ENCODE measurements at regions not wholly inside any gene's neighbourhood (a gene's known extent, or its start where the extent isn't known, plus 50 kb on each side); places are given as distances from the start of the nearest gene placed in this dataset.

DNA sequence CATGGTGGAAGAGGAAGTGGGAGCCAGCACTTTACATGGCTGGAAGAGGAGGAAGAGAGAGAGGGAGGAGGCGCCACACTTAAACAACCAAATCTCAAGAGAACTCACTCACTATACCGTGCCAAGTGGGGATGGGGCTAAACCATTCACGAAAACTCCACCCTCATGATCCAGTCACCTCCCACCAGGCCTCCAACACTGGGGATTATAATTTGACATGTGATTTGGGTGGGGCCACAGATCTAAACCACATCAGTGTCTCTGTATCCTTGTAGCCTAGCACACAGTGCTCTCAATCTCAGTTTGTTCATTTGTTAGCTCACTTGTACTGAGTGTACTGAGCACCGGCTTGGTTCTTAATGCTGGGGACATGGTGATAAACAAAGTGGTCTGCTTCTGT lies 228.3 kb downstream of the BUB3 start:
- no peak overlapping the region for H3K14ac ChIP-seq (ENCODE audit: low read length in 2 of 2)
- H2AFZ ChIP-seq (ENCODE audit: low read depth, low read length) = no peak overlapping the region
- no peaks in the 10 kb centered on the region for H3K36me3 ChIP-seq (ENCODE audit: control insufficient read depth in 1 of 2, insufficient read depth in 2 of 2, low read depth in 1 of 2, low read length in 2 of 2)
- H2BK120ac ChIP-seq (ENCODE audit: low read depth, low read length) = no peak overlapping the region
- no peak overlapping the region for H4K91ac ChIP-seq (ENCODE audit: low read length)
- H2AK5ac ChIP-seq (ENCODE audit: low read length, severe bottlenecking) = no peak overlapping the region
- H3K27ac ChIP-seq (ENCODE audit: low read length, poor library complexity, severe bottlenecking) = no peak overlapping the region
- no peak overlapping the region for H3K4me3 ChIP-seq (ENCODE audit: insufficient read depth in 1 of 2, low read depth in 1 of 2, low read length in 2 of 2)
- 55% methylated on average over 3 of the region's 4 CpGs for WGBS
- no peak overlapping the region for H3K18ac ChIP-seq (ENCODE audit: low read depth in 1 of 2, low read length in 2 of 2)
- H2BK5ac ChIP-seq (ENCODE audit: low read depth, low read length, poor library complexity, severe bottlenecking) = no peak overlapping the region
- peaks cover 0 to 8% of the 10 kb centered on the region in 2 experiments for H3K27me3 ChIP-seq (ENCODE audit: control insufficient read depth in 1 of 2, insufficient read depth in 1 of 2, low read length in 2 of 2)
- no peak overlapping the region for H2BK12ac ChIP-seq (ENCODE audit: low read length in 2 of 2)
- no peak overlapping the region for H4K8ac ChIP-seq (ENCODE audit: low read length)
- H3K4me1 ChIP-seq (ENCODE audit: control insufficient read depth, insufficient read depth, low read depth, low read length) = no peaks in the 10 kb centered on the region
- no peak overlapping the region for H3K4me2 ChIP-seq (ENCODE audit: low read length, poor library complexity, severe bottlenecking)
- no peak for DNase-seq
- no peak overlapping the region for H2BK15ac ChIP-seq (ENCODE audit: low read depth, poor library complexity, severe bottlenecking)
- no peak overlapping the region for H3K9ac ChIP-seq (ENCODE audit: low read length)
- no peaks in the 10 kb centered on the region for H3K79me1 ChIP-seq (replicated peaks; ENCODE audit: low read length, poor library complexity, severe bottlenecking)
- no peak overlapping the region for H3K23ac ChIP-seq (ENCODE audit: low read length in 2 of 2)
- H3K9me3 ChIP-seq (ENCODE audit: control insufficient read depth, low read length) = peaks cover 4% of the 10 kb centered on the region
- no peak overlapping the region for H3K4ac ChIP-seq (ENCODE audit: low read depth in 1 of 2, low read length in 2 of 2)

DNA sequence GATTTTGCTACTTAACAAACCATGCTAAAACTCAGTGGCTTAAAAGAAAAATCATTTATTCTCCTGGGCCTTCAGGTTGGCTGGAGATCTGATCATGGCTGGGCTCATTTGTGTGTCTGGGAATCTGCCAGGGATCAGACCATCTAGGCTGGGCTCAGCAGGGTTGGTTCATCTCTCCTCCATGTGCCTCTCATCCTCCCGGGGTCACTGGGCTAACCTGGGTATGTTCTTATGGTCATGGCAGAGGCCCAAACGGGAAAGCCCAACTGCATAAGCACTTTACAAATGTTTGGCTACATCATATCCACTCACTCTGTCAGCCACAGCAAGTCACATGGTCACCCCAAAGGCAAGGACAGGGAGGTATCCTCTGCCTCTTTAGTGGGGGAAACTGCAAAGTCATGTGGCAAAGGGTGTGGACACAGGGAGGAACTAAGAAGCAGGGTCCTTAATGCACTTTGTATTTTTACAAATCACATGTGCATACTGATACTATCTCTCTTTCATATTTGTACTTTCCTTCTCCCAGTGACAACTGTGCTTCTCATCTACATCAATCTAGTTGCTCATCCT lies 231.4 kb downstream of the BUB3 start:
- H3K4me2 ChIP-seq (ENCODE audit: low read length, poor library complexity, severe bottlenecking) = no peak overlapping the region
- no peak overlapping the region for H2BK120ac ChIP-seq (ENCODE audit: low read depth, low read length)
- H3K4ac ChIP-seq (ENCODE audit: low read depth in 1 of 2, low read length in 2 of 2) = no peak overlapping the region
- H3K27ac ChIP-seq (ENCODE audit: low read length, poor library complexity, severe bottlenecking) = no peak overlapping the region
- H2AK5ac ChIP-seq (ENCODE audit: low read length, severe bottlenecking) = no peak overlapping the region
- no peaks in the 10 kb centered on the region for H3K4me1 ChIP-seq (ENCODE audit: control insufficient read depth, insufficient read depth, low read depth, low read length)
- no peak overlapping the region for H4K91ac ChIP-seq (ENCODE audit: low read length)
- H3K14ac ChIP-seq (ENCODE audit: low read length in 2 of 2) = no peak overlapping the region
- no peak overlapping the region for H3K9ac ChIP-seq (ENCODE audit: low read length)
- no peak overlapping the region for H4K8ac ChIP-seq (ENCODE audit: low read length)
- peaks cover 0 to 5% of the 10 kb centered on the region in 2 experiments for H3K27me3 ChIP-seq (ENCODE audit: control insufficient read depth in 1 of 2, insufficient read depth in 1 of 2, low read length in 2 of 2)
- H3K18ac ChIP-seq (ENCODE audit: low read depth in 1 of 2, low read length in 2 of 2) = no peak overlapping the region
- H3K9me3 ChIP-seq (ENCODE audit: control insufficient read depth, low read length) = peaks cover 4% of the 10 kb centered on the region
- no peak overlapping the region for H3K4me3 ChIP-seq (ENCODE audit: insufficient read depth in 1 of 2, low read depth in 1 of 2, low read length in 2 of 2)
- H3K79me1 ChIP-seq (replicated peaks; ENCODE audit: low read length, poor library complexity, severe bottlenecking) = no peaks in the 10 kb centered on the region
- WGBS = 81% methylated on average over 2 of the region's 2 CpGs
- H3K36me3 ChIP-seq (ENCODE audit: control insufficient read depth in 1 of 2, insufficient read depth in 2 of 2, low read depth in 1 of 2, low read length in 2 of 2) = no peaks in the 10 kb centered on the region
- H2BK5ac ChIP-seq (ENCODE audit: low read depth, low read length, poor library complexity, severe bottlenecking) = no peak overlapping the region
- H3K23ac ChIP-seq (ENCODE audit: low read length in 2 of 2) = no peak overlapping the region
- no peak overlapping the region for H2BK15ac ChIP-seq (ENCODE audit: low read depth, poor library complexity, severe bottlenecking)
- H2AFZ ChIP-seq (ENCODE audit: low read depth, low read length) = no peak overlapping the region
- no peak for DNase-seq
- no peak overlapping the region for H2BK12ac ChIP-seq (ENCODE audit: low read length in 2 of 2)

DNA sequence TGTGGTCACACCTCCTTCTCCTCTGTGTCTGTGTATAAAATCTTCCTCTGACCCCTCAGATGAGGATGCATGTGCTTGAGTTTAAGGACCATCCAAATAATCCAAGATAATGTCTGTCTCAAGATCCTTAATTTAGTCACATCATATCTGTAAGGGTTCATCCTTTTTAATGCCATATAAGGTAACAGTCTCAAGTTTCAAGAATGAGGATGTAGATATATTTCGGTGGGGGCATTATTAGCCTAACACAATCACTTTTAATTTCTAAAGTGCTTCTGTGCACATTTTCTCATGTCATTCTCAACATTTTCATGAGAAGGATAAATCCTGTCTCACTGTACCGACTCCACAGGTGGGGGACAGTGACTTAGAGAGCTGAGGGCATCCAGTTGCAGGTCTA lies 235.3 kb downstream of the BUB3 start:
- H3K4ac ChIP-seq (ENCODE audit: low read depth in 1 of 2, low read length in 2 of 2) = no peak overlapping the region
- no peak overlapping the region for H2BK5ac ChIP-seq (ENCODE audit: low read depth, low read length, poor library complexity, severe bottlenecking)
- no peak overlapping the region for H4K91ac ChIP-seq (ENCODE audit: low read length)
- H3K27me3 ChIP-seq (ENCODE audit: control insufficient read depth in 1 of 2, insufficient read depth in 1 of 2, low read length in 2 of 2) = peaks cover 0 to 9% of the 10 kb centered on the region in 2 experiments
- no peak overlapping the region for H2AK5ac ChIP-seq (ENCODE audit: low read length, severe bottlenecking)
- H3K14ac ChIP-seq (ENCODE audit: low read length in 2 of 2) = no peak overlapping the region
- no peak overlapping the region for H3K4me2 ChIP-seq (ENCODE audit: low read length, poor library complexity, severe bottlenecking)
- no peak overlapping the region for H3K27ac ChIP-seq (ENCODE audit: low read length, poor library complexity, severe bottlenecking)
- no peak overlapping the region for H3K23ac ChIP-seq (ENCODE audit: low read length in 2 of 2)
- WGBS = 55% methylated on average over 1 of the region's 2 CpGs
- no peaks in the 10 kb centered on the region for H3K79me1 ChIP-seq (replicated peaks; ENCODE audit: low read length, poor library complexity, severe bottlenecking)
- no peak overlapping the region for H3K18ac ChIP-seq (ENCODE audit: low read depth in 1 of 2, low read length in 2 of 2)
- H3K4me3 ChIP-seq (ENCODE audit: insufficient read depth in 1 of 2, low read depth in 1 of 2, low read length in 2 of 2) = no peak overlapping the region
- H2BK15ac ChIP-seq (ENCODE audit: low read depth, poor library complexity, severe bottlenecking) = no peak overlapping the region
- no peak overlapping the region for H2BK120ac ChIP-seq (ENCODE audit: low read depth, low read length)
- no peaks in the 10 kb centered on the region for H3K4me1 ChIP-seq (ENCODE audit: control insufficient read depth, insufficient read depth, low read depth, low read length)
- DNase-seq = no peak
- H2BK12ac ChIP-seq (ENCODE audit: low read length in 2 of 2) = no peak overlapping the region
- no peaks in the 10 kb centered on the region for H3K36me3 ChIP-seq (ENCODE audit: control insufficient read depth in 1 of 2, insufficient read depth in 2 of 2, low read depth in 1 of 2, low read length in 2 of 2)
- no peak overlapping the region for H2AFZ ChIP-seq (ENCODE audit: low read depth, low read length)
- peaks cover 4% of the 10 kb centered on the region for H3K9me3 ChIP-seq (ENCODE audit: control insufficient read depth, low read length)
- no peak overlapping the region for H4K8ac ChIP-seq (ENCODE audit: low read length)
- H3K9ac ChIP-seq (ENCODE audit: low read length) = no peak overlapping the region

DNA sequence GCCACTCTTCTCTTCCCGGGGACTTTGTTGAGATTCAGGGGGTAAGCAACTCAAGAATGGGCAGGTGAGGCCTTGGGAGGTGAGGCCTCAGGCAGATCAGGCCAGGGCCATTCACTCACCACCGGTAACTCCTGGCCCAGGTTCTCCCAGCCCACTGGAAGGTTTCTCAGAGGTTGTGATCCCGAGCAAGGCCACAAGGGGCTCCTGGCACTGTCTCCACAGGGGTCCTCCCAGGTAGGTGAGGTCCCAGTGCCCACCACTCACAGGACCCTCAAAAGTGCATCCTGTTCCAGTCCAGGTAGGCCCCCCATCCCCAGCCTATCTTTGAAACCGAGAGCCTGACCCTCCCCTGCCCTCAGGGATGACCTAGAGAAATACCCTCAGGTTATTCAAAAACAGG lies 236.1 kb downstream of the BUB3 start:
- Histone ChIP-seq H3K4ac (ENCODE audit: low read depth in 1 of 2, low read length in 2 of 2) (no peak overlapping the region), H3K9ac (ENCODE audit: low read length) (no peak overlapping the region)
- 85% methylated on average over 4 of the region's 4 CpGs for WGBS

More for the DNA sequence above, 236.1 kb downstream of the BUB3 start:
- H2AFZ ChIP-seq (ENCODE audit: low read depth, low read length) = no peak overlapping the region
- H3K27ac ChIP-seq (ENCODE audit: low read length, poor library complexity, severe bottlenecking) = no peak overlapping the region
- no peak overlapping the region for H3K18ac ChIP-seq (ENCODE audit: low read depth in 1 of 2, low read length in 2 of 2)
- H2BK15ac ChIP-seq (ENCODE audit: low read depth, poor library complexity, severe bottlenecking) = no peak overlapping the region
- H4K91ac ChIP-seq (ENCODE audit: low read length) = no peak overlapping the region
- no peak overlapping the region for H3K14ac ChIP-seq (ENCODE audit: low read length in 2 of 2)
- H3K4me1 ChIP-seq (ENCODE audit: control insufficient read depth, insufficient read depth, low read depth, low read length) = no peaks in the 10 kb centered on the region
- no peak for DNase-seq
- no peak overlapping the region for H2BK120ac ChIP-seq (ENCODE audit: low read depth, low read length)
- H2BK5ac ChIP-seq (ENCODE audit: low read depth, low read length, poor library complexity, severe bottlenecking) = no peak overlapping the region
- no peak overlapping the region for H2BK12ac ChIP-seq (ENCODE audit: low read length in 2 of 2)
- H3K23ac ChIP-seq (ENCODE audit: low read length in 2 of 2) = no peak overlapping the region
- H4K8ac ChIP-seq (ENCODE audit: low read length) = no peak overlapping the region
- peaks cover 0 to 9% of the 10 kb centered on the region in 2 experiments for H3K27me3 ChIP-seq (ENCODE audit: control insufficient read depth in 1 of 2, insufficient read depth in 1 of 2, low read length in 2 of 2)
- no peaks in the 10 kb centered on the region for H3K79me1 ChIP-seq (replicated peaks; ENCODE audit: low read length, poor library complexity, severe bottlenecking)
- H3K9me3 ChIP-seq (ENCODE audit: control insufficient read depth, low read length) = peaks cover 4% of the 10 kb centered on the region
- H3K36me3 ChIP-seq (ENCODE audit: control insufficient read depth in 1 of 2, insufficient read depth in 2 of 2, low read depth in 1 of 2, low read length in 2 of 2) = no peaks in the 10 kb centered on the region
- H3K4me3 ChIP-seq (ENCODE audit: insufficient read depth in 1 of 2, low read depth in 1 of 2, low read length in 2 of 2) = no peak overlapping the region
- no peak overlapping the region for H3K4me2 ChIP-seq (ENCODE audit: low read length, poor library complexity, severe bottlenecking)
- no peak overlapping the region for H2AK5ac ChIP-seq (ENCODE audit: low read length, severe bottlenecking)

All from mesenchymal stem cell (in vitro differentiated cells and primary cell).